ENCODE measurements at regions not wholly inside any gene's neighbourhood (a gene's known extent, or its start where the extent isn't known, plus 50 kb on each side); places are given as distances from the start of the nearest gene placed in this dataset.
"Not testable (repeated sequence)": the region's sequence is repeated elsewhere in the genome, so short reads cannot be mapped to it uniquely, and the experiment has no call there.

DNA sequence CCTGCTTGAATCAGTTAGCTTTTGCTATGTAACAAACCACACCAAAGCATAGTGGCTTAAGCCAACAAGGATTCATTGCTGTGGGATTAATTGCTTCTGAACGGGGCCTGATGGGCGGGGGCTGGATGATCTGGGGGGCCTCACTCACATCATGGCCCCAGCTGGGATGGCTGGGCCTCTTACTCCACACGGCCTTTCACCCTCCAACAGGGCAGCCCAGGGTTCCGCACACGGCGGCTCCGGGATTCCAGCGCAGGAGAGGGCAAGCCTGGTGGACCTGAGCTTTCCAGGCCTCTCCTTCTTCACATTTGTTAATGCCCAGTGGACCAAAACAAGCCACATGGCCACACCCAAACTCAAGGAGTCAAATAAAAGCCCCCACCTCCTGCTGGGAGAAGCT, 86.3 kb upstream of the PHLPP1 start:
- DNase-seq (ENCODE audit: low read depth, low spot score), result no peak
- H3K4me3 ChIP-seq (ENCODE audit: low read length), result no peak overlapping the region

DNA sequence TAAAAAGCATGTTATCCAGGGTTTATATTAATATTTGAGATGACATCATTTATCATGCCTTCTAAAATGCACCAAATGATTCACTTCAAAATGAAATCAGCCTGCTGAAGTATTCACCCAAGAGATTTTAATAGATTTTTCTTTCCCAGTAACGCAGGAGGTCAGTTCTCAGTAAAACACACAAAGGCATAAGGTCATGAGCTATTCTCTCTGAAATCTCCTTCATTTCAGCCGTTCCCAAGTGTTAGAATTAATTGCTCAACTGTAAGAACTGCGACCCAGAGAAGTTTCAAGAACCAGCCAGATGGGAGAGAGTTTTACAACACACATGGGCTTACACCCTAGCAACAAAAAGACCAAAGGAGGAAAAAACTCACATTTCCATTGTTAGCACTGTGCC, 84.2 kb upstream of the PHLPP1 start:
- no peak for DNase-seq (ENCODE audit: low read depth, low spot score)
- no peak overlapping the region for H3K4me3 ChIP-seq (ENCODE audit: low read length)

DNA sequence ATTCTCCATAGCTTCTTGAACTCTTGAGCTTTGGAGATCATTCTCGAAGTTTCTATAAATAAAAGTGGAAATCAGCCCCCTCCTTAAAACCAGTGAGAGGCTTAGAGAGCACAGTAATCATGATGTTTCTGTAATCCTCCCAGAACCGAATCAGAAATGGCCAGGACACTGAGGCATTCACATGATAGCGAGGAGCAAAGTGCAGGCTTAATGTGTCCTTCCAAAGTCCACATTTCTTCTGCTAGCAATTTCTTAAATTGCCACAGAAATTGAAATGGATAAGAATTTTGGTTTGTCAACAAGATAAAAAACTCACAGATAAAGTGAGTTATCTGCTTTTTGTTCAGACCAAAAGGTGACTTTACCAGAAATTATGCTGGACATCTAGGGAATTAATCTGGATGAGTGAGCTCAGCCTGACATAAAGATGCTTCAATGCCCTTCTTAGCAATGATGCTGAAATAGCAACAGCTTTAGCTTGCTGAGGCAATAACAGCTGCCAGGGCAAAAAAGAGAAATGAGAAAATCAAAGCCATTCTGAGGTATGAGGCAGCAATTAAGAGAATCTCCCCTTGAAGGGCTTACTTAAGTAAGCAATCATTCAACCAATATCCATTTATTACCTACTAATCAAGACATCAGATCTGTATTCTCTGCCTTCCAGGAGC, 82.4 kb upstream of the PHLPP1 start:
- no peak for DNase-seq (ENCODE audit: low read depth, low spot score)
- H3K4me3 ChIP-seq (ENCODE audit: low read length), result no peak overlapping the region

DNA sequence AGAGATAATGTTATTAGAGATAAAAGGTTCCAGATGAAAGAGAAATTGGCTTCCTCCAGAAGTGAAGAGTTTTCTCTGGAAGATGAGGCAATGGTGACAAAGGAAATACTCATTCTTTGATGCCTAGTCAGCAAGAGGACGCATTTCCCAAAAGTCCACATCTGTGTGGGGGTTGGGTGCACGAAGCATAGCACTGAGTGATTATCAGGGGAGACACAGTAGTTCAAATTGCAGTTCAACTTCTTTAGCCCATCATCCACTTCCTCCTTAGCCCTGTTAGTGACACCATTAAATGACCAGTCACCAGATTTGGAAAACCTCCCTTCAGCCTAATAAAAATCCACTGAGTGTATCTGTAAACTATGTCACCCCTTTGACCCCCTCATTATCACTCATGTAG, 80.9 kb upstream of the PHLPP1 start:
- no peak overlapping the region for H3K4me3 ChIP-seq (ENCODE audit: low read length)

DNA sequence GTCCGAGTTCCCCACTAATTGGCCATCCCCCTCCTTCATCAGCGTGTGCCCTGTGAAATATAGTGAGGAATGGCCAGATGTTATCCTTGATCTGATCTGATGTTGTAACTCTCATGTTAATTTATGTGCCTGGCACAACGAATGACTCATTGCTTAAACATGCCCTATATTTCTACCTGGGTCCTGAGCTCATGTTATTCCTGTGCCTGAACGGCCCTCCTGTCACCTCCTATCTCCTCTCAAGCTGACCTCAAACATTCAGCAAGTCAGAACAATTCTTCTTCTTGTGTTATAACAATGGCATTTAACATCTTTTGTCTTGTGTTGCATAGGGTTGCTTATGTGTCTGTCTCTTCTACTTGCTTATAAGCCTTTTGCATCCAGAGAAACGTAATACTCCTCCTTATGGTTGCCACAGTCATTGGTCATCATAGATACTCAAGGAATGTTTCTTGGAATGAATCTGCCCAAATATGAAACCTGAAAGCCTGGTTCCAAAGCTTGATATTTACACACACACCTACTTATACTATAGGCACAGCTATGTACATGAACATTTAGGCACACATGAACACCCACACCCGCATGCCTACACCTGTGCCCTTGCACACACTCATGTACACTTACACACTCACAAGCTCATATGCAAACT, 80.2 kb upstream of the PHLPP1 start:
- no peak for DNase-seq (ENCODE audit: low read depth, low spot score)
- no peak overlapping the region for H3K4me3 ChIP-seq (ENCODE audit: low read length)

More for the DNA sequence above, 80.9 kb upstream of the PHLPP1 start:
- DNase-seq (ENCODE audit: low read depth, low spot score), result no peak

DNA sequence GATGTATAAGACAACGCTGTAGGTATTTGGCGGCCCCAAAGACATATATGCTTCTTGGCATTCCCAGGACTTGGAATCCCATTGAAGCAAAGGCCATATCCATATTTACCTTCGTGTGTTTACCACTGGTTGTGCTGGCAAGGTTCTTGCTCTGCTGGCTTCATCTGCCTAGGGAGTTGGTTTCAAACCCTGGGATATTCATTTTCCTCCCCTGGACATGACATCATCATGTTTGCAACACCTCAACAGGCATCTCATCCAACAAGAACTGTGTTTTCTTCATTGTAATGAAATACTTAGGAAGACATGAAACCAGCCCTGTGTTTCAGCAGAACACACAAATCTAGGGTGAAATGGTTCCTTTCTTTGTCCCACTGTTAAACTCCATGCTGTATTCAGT, 77.9 kb upstream of the PHLPP1 start:
- no peak for DNase-seq (ENCODE audit: low read depth, low spot score)
- H3K4me3 ChIP-seq (ENCODE audit: low read length), result no peak overlapping the region

DNA sequence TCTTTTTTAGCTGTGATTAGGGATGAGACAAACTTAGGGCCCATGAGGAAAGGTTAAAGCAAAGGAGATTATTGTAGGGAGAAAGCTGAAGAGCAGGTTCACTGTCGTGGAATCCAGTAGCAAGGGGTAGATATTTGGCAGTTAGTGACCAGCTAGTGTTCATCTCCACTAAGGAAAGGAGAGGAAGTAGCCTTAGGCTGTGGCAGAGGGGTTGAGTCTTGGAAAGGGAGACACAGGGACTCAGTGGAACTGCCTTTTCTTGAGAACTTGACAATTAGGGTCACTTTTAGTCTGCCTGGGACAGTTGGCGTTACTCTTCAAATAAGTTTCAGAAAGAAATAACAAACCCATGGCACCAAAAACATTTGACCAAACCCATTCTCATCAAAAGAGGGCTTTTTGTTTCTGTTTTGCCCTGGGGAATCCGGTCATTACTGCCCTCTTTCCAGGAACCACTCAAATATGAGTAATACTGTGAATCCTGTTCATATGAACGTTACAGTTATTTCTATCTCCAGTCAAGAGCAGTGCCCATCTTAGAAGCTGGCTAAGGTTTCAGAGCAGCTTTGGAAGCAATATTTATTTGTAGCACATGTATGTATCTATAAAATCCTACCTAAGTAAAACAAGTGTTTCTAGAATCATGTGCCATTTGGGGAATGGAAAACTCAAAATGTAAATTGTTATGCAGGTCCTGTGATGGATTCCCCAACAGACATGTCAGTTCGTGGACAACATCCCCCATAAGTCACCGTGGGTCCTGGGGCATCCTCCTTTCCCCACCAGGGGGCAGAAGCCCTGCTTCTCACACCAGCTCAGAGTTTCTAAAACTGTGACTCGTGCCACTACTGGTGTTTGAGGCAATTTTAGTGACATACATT, 77.3 kb upstream of the PHLPP1 start:
- DNase-seq (ENCODE audit: low read depth, low spot score), result peak; percentile 47
- H3K4me3 ChIP-seq (ENCODE audit: low read length), result no peak overlapping the region

DNA sequence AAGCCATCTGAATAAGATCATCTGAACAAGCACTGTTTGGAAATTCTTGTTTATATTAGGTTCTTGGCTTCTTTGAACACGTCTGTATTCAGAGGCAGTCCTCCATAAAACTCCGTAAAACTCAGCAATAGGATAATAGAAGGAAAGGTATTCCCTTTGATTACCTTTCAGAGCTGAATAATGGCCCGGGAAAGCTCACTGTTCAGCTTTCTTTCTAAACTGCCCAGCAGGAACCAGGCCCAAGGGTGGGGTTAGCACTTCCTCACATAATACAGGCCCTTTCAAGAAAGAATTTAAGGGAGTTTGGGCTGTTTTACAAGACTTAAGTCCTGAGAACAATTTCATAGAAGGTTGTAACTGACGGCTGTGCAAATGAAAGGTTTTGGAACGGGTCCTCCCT, 72.2 kb upstream of the PHLPP1 start:
- DNase-seq (ENCODE audit: low read depth, low spot score), result no peak
- H3K4me3 ChIP-seq (ENCODE audit: low read length), result no peak overlapping the region

DNA sequence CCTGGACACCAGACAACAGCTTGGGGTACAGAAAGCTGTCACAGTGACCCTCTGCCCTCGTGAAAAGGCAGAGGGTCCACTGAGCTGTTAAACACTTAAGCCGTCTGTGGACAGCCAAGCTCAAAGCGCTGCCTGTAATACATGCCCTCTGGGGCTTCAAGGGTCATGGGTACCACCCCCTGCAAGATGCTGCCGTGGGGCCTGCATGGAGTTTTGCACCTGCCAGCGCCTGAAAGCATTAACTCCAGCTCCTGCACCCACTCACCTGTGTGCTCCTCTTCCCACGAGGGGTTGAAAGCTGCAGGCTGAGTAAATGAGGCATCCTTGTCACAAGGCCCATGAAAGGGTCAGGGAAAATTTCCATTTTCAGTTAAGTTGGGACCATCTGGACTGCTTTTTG, 70.6 kb upstream of the PHLPP1 start:
- no peak overlapping the region for H3K4me3 ChIP-seq (ENCODE audit: low read length)
- DNase-seq (ENCODE audit: low read depth, low spot score), result no peak

DNA sequence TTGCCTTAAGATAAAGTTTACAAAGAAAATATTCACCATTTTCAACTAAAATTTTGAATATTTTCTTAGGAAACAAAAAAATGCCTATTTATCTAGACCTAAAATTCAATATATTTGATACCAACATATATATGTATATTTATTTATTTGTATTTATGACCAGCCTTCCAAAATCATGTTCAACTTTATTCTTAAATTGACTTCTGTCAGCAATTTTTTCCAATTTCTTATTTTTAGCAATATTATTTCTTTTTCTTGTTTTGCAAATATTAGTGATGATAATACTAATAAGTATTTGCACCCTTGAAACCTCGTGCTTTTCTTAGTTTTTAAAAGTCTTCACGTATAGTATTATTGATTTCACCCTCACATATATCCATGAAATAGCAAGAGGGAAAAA, 68.2 kb upstream of the PHLPP1 start:
- H3K4me3 ChIP-seq (ENCODE audit: low read length), result no peak overlapping the region
- DNase-seq (ENCODE audit: low read depth, low spot score), result no peak

DNA sequence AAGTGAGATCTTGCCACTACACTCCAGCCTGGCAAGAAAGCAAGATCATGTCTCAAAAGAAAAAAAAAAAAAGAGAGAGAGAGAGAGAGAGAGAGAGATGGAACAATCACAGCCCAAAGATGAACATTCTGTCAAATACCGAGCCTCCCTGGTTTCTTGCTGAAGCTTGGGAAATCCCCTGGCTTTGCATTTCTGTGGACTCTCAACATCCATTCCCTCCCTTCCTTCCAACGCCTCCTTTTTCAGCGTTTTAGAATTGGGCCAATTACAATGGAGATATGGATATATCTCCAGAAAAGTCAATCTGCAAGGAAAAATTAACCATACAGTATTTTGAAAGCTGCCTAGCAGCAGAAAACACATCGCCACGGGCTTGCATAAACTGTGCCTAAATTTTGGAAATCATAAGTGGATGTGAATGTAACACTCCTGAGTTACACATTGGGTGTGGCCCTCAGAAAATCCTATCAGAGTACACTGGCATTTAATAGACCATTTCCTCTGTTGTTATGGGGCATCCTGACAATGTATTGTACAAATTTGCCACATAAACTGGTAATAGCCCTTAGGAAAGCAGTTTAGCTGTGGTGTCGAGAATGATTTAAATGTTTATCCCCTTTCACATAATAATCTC, 67.2 kb upstream of the PHLPP1 start:
- H3K4me3 ChIP-seq (ENCODE audit: low read length), result no peak overlapping the region
- DNase-seq (ENCODE audit: low read depth, low spot score), result no peak

DNA sequence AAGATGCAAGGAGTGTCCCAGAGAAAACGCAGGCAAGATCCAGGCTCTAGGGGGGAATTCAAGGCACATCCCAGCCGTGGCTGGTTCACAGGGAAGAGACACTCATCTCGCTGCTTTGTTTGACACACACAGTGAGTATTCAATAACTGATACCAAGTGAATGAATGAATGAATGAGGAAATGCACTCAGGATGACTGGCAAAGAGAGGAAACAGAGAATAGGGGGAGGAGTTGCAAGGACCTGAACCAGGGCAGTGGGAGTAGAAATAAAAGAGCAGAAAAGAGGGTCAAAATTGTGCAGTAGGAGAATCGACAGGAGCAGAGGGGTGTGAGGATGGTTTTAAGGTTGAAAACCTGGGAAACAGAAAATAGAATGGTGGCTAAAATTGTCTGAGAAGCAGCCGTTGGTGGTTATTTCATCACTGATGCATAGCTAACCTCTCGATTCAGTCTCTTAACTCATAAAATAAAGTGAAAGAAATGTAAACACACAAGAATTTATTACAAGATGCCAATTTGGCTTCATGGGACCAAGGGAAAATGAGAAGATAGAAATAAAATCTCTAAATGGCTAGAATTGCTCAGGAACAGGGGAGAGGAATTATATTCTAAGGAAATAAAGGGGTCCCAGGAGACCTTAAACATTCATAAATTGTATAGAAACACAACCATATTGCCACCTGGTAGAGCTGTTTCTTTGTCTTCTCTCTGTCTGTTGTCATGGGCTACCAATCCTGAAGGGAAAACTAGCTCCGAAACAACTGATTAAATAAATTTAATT, 63.9 kb upstream of the PHLPP1 start:
- no peak for DNase-seq (ENCODE audit: low read depth, low spot score)
- H3K4me3 ChIP-seq (ENCODE audit: low read length), result no peak overlapping the region

DNA sequence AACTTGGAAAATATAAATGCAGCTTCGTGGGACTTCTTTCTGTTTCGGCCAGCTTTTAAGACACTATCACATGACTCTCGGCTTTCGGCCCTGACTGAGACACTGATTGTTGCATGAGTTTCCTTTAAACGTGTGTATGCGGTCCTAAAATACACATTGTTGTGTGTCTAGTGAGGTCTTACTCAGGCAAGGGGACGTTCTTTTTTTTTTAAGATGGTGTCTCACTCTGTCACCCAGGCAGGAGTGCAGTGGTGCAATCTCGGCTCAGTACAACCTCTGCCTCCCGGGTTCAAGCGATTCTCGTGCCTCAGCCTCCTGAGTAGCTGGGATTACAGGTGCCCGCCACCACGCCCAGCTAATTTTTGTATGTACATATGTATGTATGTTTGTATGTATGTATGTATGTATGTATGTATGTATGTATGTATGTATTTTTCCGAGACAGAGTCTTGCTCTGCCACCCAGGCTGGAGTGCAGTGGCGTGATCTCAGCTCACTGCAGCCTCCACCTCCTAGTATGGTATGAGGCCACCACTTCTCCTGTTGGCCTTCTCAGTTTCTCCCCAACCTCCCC, 63.2 kb upstream of the PHLPP1 start:
- not testable (repeated sequence) for H3K4me3 ChIP-seq (ENCODE audit: low read length); DNase-seq (ENCODE audit: low read depth, low spot score)

DNA sequence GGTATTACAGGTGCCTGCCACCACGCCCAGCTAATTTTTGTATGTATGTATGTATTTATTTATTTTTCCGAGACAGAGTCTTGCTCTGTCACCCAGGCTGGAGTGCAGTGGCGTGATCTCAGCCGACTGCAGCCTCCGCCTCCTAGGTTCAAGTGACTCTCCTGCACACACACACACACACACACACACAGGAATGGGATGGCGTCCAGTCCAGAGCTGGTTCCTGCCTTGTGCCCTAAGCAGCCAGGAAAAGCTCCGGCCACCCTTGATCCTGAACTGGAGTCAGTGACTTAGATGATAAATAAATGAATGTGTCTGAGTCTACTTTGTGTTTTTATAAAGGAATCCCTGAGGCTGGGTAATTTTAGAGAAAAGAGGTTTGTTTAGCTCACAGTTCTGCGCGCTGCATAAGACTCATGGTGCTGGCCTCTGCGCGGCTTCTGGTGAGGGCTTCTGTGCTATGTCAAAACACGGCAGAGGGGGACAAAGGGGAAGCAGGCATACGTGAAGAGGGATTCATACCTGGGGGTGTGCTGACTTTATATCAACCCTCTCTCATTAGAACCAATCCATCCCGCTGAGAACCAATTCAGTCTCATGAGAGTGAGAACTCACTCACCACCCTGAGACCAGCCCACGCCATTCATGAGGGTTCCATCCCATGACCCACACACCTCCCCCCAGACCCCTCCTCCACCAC, 59.7 kb upstream of the PHLPP1 start:
- H3K4me3 ChIP-seq (ENCODE audit: low read length), result no peak overlapping the region
- DNase-seq (ENCODE audit: low read depth, low spot score), result no peak

DNA sequence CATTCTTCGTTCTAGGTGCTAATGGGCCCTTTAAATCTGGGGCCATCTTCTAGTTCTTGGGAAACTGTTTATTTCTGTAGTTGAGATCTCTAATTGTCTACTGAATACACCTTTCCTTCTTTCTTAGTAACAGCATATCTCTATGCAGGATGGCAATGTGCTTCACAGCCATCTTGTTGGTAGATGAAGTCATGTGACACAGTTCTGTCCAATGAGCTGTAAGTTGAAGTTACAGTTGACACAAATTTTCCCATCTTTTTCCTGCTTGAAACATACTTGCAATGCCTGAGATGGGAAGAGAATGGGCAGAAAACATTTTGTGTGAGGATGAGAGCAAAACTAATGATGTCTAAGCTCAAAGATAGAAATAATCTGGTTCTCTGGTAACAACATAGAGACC, 57.3 kb upstream of the PHLPP1 start:
- no peak for DNase-seq (ENCODE audit: low read depth, low spot score)
- H3K4me3 ChIP-seq (ENCODE audit: low read length), result no peak overlapping the region

DNA sequence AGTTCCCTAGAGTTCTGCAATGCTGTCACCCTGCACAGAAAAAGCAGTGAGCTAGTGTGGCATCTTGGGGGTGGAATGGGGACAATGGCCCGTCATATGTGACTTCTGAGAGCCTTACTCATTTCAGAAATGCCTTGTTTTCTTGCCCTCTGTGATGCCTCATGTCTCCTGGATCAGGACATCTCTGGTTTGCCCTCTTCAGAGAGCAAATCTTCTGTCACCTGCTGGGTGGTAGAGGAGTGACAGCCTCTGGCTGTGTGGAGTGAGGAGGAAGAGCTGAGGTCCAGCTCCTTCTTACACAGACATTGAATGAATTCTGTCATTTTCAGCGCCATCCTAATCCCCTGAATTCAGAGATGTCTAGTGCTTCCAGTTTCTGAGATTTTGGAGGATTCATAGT, 55.6 kb upstream of the PHLPP1 start:
- no peak for DNase-seq (ENCODE audit: low read depth, low spot score)
- H3K4me3 ChIP-seq (ENCODE audit: low read length), result no peak overlapping the region

DNA sequence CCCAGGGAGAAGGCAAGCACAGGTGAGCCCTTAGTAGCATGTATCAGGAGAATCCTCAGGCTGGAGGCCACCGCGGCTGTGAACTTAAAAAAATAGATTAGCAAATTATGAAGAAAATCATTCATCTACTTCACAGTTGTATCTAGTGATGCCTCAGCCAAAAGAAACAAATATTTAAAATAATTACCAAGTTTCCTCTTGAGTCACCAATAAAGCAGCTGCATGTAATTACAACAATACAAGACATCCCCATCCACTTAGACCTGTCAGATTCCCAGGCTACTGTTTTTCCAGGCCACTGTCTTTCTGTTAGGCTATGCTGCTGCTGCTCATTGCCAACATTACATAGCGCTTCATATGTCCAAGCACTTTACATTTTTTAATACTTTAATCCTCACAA, 54.6 kb upstream of the PHLPP1 start:
- H3K4me3 ChIP-seq (ENCODE audit: low read length), result no peak overlapping the region
- no peak for DNase-seq (ENCODE audit: low read depth, low spot score)

DNA sequence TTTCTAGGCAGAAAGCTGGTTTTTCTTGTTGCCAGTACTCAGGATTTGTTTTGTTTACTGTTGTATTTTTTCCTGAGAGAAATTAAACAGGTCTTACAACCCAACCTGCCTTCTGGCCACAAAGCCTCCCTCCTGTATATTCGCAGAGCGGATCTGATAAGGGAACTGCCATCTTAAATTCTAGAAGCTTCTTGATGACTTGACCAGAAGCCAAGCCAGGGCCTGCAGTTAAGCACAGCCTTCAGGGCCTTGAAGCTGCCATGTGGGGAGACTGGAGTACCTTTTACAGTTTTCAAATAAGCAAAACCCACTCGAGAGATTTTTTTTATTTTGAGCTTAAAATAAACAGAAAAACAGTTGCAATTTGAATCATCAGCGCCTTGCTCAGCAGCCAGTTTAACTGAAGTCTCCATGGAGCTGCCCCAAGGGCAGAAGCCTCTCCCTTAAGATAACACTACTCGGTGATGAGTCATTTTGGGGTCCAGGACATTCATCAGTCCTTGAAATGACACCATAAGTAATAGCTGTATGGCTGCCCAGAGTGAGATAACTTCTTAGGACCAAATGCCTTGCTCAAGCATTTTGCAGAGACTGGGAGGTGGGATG, 51.5 kb upstream of the PHLPP1 start:
- H3K4me3 ChIP-seq (ENCODE audit: low read length), result no peak overlapping the region
- DNase-seq (ENCODE audit: low read depth, low spot score), result no peak
